GM21515 (cell line): ENCODE measurements at regions not wholly inside any gene's neighbourhood (a gene's known extent, or its start where the extent isn't known, plus 50 kb on each side); places are given as distances from the start of the nearest gene placed in this dataset.

Experiments
- ATAC-seq: cut with Tn5 transposase; IDR thresholded peaks from one replicate; pipeline ENCODE4 v1.9.1; 2021; ENCODE audit not compliant: unreplicated experiment

DNA sequence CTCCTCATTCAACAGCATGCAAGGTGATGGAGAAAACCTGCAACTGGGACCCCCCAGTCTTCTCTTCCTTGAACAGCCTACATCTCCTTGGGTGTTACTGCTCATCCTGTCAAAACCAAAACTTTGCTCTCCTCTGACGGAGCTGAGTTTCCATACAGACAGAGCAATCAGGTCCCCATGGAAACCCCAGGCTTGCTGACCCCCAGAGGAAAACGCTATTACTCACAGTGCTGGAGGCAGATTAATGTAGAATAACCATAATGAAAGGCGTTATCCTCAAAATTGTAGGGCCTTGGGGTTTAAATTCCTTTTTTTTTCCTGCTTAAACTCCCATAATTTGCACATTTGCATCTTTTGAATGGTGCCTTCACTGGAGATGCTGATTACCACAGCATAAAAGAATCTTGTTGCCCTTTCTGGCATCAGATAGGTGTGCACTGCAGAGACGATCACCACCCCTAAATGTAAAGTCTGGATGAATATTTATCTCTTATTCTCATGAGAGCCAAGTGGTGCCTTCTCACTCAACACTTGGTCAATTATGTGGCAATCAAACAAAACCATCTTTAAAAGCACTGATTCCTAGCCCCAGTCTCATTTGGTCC lies 126.3 kb downstream of the MSX2 start:
- no peak for ATAC-seq

DNA sequence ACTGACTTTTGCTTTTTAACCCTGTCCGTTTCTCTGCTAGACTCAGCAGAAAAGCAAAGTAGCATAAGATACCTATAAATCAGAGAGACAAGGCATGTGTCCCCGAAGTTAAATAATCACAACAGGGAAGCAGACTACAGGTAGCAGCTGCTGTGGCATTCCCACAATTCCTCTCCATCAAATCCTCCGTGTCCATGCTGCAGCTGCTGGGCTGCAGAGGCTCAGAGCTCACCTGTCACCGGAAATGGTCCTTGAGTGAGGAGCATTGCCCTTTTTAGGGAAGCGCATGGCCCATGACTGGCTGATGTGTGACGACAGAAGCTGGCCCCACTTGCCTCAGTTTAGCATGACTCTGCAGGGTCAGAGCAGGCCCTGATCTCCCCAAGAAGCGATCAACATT lies 125.0 kb downstream of the MSX2 start:
- ATAC-seq, result no peak

DNA sequence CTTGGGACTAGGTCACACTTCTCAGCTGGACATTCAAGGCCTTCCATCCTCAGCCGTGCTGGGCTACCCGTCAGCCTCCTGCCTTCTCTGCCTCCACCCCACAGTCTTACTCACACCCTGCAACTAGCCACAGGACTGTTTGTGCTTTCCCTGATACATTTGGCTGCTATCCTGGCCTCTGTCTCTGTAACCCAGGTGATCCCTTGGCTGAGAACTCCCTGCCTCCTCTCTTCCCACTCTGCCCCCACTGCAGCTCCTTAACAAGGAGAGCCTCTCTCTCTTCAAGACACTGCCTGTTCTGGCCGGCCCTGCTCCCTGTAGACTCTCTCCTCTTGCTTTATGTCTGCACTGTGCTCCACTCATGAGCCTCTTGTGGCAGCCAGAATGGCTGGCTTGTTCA lies 120.6 kb downstream of the MSX2 start:
- ATAC-seq, result no peak

DNA sequence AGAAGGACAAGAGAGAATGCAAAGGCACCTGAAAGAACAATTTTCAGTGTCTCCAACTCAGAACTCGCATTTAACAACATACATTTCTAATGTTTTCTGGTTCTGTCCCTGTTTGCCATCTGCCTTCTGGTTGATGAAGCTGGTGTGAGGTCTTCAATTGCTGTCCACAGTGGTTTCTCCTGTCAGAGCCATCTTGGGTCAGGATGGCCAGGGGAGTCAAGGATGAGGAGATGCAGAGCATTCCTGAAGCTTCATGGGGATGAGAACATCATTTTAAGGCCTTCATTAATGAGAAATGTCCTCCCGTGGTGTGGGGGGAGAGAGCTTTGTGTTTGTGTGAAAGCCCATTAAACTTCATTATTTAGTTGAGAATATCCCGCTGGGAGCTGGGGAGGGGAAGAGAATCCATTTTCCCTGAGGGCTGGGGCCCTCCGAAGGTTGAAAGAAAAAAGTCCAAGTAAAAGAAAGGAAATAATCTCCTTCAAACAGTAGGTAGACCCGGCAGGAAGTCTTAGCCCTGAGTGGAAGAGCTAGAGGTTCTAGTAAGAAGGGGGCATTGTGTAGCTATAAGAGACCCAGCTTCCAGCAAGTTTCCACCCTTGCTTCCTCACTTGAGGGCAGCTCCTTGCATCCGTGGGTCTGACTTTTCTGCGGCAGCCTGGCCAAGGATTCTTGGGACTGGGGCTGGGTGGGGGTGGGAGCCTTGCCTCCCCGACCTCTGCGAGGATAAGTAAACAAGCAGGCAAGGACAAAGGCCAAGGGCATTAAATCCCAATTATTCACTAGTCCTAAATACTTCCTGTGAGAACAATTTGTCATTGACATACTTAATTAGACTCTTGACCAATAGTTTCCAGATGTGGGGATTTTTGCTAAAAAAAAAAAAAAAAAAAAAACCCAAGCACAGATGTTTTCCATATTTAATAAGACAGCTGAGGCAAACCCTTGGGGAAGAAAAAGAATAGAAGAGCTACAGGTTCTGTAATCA lies 119.2 kb downstream of the MSX2 start:
- no peak for ATAC-seq

DNA sequence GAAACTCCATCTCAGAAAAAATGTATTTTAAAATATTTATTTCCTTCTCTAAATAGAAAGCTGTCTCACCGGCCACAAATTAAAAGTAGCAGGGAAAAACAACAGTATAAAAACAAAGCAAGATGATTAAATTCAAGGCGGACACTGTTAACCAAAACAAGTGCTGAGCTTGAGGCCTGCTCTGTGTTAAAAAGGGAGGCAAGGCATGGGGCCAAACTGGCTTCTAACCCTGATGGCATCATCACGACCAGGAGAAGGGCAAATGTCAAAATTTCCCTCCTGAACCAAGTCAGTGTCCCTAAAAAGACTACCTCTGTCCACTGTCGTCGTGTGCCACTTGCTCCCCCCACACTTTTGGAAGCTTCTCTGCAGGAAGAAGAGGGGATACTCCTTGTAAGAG lies 116.1 kb downstream of the MSX2 start:
- ATAC-seq, result no peak

DNA sequence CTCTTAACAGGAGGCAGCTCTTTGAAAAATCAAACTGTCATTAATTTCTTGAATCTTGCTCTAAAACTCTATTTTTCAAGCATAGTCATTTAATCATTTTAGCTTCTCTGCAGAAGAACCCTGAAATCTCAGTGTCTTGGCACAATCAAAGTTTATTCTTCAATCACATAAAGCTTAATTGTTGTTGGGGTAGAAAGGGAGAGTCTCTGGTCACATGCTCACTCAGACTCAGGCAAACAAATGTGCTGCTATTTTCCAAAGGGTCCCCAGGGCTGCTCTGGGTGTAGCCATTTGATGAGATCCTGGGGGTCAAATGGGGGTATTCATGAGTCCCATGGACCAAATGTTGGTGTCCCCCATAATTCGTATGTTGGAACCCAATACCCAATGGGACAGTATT lies 114.8 kb downstream of the MSX2 start:
- ATAC-seq, result no peak

DNA sequence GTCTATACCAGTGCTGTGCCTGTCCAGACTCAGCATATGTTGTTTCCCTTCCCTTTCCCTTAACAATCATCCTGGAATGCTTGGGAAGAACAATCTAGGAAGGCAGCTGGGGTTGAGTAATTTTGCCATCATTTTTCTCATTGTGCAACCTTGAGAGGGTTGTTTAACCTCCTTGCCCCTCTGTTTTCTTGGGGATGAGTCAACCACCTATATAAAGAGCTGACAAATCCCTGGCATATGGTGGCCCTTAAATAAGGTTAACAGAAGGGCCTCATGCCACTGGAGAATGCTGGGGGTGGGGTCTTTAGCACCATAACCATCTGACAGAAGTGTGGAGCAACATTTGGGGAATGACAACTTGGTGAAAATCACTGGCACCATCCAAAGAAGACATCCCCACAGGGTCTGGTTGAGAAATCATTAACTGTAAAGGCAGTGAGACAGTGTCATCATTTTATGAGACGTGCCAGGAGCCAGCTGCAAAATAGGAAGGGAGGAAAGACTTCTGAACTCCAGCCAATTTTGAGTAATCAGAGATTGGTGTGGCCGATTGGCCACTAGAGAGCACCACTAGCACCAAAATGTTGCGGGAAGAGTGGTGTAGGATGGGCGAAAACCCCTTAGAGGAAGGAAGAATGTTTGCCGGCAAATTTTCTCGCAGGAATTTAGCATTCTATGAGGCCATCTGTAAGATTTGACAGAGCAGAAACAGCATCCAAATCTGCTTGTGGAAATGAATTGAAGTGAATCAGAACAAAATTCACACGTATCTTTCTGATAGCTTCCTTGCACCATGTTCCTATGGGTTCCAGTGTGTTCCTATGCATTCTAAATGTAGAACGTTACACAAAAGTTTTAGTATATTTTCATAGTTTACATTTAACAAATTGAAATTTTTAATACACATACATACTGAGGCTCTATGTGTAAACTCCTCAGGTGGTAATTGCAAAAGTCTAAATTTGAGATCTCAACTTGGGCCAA lies 113.8 kb downstream of the MSX2 start:
- ATAC-seq, result no peak

DNA sequence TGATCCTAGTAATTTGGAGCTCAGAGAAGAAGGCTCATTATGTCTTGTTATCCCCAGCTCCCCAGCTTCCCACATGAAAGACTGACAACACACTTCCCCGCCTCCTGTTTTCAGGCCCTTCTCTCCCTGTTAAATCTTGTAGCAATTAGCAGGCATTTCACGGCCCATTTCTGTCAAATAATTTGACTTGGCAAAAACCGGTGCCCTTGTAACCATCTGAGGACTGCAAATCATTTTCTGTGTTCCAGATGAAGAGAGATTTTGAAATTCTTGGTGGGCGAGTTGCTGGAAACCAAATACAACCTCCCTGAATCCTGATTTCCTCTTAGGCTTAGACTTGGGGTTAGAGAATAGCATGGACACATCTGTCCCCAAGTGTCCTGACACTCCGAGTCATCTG lies 109.7 kb downstream of the MSX2 start:
- ATAC-seq, result no peak

DNA sequence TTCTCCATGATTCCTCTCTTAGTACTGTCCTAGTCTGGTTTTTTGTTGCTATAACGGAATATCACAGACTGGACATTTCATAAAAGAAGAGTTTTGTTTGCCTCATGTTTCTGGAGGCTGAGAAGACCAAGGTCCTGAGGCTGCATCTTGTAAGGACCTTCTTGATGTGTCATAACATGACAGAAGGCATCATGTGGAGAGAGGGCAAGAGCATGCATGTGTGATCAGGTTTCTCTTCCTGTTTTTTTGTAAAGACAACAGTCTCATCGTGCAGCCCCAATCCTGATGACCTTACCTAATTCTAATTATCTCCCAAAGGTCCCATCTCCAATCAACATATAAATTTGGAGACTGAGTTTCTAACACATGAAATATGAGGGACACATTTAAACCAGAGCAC lies 108.4 kb downstream of the MSX2 start:
- no peak for ATAC-seq

DNA sequence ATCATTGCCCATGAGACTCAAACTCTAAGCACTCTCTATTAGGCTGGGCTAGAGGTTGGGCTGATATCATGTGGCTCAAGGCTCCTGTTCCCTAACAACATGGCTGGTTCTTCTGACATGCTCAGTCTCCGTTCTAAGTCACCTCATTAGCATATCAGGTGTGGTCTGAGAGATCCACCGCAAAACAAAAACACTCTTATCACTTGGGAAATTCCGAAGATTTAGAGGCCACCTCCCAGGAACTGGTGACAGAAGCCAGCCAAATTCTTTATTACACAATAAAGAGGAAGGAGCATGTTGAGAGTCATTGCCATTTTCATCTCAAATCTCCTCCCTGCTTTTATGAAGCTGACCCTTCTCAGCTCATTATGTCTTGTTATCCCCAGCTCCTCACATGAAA lies 107.6 kb downstream of the MSX2 start:
- no peak for ATAC-seq

DNA sequence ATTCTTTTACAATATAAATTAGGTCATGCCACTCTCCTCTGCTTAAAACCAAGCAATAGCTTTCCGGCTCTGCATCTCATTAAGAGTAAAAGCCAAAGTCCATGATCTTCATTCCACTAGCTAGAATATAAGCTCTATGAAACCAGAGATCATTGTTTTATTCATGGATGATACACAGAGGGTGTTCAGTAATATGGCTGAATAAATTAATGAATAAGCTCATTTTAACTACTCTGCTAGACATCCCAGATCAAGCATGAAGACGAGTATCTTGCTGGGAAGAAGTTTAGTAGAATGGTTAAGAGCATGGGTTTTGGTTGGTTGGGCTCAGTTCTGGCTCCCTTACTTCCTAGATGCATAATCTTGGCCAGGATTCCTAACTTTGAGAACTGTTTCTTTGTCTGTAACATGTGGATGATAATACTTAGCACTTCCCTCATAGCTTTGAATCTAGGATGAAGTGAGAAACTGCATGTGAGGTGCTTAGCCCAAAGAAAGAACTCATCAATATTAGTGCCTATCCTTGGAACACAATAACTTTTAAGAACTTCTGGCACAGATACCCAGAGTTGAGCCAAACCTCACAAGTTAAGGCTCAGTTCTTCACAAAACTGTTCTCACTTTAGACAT lies 106.8 kb downstream of the MSX2 start:
- no peak for ATAC-seq

DNA sequence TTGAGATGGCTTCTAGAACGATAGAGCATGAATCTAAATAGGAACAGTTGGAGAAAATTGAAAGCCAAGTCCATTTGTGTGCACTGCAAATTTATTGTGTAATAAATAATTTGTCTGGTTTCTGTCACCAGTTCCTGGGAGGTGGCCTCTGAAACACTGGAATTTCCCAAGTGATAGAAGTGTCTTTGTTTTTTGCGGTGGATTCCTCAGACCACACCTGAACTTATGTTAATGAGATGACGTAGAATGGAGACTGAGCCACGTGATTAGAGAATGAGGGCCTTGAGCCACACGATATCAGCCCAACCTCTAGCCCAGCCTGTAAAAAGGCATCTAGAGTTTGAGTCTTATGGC lies 105.1 kb downstream of the MSX2 start:
- no peak for ATAC-seq

DNA sequence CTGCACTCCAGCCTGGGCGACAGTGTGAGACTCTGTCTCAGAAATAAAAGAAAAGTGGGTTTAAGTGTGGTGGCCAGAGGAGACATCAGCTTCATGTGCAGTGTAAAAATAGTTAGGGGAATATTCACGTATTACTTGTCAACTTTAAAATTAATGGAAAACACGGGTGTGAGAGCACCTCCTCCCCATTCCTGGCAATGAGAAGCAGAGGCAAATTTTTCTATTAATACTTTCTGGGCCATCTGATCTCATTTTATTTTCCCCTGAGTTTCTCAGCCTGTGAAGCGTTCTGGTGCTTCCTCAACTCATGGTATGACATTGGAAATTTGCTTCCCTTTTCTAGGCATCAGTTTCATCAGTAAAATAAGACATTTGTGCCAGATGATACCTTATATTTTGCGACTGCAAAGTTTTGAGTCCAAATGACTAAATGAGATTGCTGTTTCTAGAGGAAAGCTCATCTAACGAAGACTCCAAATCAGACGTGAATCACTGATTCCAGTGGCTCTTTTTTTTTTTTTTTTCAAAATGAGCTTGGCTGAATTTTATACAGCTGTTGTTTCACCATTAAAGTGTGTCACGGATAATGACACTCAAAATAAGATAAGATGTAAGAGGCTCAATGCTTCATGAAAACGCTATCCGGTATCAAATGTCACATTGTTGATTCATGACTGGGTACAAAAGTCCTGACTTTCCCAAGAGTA lies 104.6 kb downstream of the MSX2 start:
- ATAC-seq, result no peak

DNA sequence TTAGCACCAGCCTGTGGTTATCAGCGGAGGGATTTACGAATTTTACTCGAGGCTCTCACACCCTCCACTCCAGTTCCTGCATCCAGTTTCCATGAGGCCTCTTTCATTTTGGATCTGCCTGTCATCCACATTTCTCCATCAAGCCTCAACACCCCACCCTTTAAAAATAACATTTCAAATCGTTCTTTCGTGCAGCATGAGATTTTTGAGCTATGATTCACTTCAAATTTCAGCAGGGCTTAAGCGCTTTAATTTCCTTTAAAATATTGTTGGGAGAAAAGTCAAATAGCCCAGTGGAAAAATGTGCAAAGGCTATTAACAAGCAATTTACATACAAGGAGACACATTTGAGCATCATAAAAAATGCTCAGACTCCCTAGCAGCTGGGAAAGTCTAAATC lies 103.2 kb downstream of the MSX2 start:
- no peak for ATAC-seq

DNA sequence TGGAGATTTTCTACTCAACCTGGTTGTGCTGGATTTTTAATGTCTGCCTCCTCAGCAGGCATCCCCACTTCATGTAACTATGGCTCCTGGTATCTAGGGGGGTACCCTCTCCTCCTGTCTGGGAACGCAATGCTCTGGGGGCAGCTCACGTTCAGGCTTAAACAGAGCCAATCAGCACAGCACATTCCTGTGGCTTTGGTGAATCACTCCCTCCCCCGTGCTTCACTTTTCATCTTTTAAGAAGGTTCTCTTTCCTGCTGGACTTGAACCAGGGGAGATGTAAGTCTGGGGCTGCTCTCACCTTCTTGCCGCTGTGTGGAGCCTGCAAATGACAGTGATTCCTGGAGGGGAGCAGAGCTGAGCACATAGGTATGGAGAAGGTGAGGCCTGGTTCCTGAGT lies 101.2 kb downstream of the MSX2 start:
- no peak for ATAC-seq

DNA sequence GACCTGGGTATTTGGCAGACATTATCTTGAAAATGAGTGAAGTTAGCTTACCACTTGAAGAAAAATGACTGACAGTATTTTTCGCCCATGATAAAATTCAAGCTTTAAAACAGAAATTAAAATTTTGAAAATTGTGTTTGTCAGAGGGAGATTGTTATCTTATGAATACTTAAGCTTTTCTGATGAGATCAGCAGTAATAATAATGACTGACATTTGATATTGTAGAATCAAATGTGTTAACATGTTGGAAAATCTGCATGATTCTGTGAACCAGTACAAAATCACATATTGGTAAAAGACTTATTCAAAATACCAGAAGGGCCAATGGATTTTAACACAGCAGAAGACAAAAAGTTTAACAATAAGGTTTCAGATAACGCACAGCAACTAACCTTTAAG lies 94.0 kb downstream of the MSX2 start:
- no peak for ATAC-seq

DNA sequence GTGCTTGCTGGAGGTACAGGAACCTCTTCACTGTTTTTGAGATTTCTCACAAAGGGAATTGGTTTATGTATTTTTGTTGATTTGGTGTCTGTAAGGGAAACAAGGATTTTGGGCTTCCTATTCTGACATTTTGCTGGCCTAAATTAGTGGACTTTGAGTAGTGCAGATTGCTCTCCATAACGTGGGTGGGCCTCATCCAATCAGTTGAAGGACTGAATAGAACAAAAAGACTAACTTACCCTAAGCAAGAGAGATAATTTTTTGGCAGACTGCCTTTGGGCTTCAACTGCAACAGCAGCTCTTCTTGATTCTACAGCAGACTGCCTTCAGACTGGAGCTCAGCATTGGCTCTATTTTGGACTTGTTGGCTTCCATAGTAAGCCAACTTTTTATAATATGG lies 93.2 kb downstream of the MSX2 start:
- no peak for ATAC-seq

DNA sequence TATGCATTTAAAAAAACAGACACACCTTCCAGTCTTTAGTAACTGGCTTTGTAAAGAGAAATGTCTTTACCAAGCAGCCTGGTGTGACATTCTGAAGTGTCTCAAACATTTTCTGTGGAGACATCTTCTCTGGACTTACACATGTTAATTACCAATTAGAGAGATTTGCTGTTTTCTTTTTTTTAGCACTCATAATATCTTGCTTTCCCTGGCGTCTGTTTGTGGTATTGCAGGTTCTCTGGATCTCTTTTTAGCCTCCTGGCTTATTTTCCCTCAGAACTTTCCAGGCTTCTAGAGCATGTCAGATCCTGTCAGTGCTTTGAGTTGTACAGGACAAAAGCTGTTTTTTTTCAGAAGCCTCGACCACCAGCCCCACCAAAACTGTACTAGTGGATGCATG lies 92.5 kb downstream of the MSX2 start:
- no peak for ATAC-seq

DNA sequence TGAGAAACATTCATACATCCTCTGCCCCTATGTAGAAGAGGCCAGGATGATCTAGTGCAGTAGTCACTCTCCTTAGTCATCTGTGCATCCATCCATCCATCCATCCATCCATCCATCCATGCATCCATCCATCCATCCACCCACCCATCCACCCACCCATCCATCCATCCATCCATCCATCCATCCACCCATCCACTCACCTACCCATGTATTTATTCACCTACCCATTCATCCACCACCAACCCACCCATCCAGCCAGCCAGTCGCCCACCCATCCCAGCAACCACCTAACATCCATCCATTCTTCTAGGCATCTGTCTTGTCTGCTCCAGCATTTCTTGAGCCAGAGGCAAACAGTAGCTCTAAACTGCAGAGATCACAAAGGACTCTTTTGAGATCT lies 87.1 kb downstream of the MSX2 start:
- ATAC-seq, result no peak

DNA sequence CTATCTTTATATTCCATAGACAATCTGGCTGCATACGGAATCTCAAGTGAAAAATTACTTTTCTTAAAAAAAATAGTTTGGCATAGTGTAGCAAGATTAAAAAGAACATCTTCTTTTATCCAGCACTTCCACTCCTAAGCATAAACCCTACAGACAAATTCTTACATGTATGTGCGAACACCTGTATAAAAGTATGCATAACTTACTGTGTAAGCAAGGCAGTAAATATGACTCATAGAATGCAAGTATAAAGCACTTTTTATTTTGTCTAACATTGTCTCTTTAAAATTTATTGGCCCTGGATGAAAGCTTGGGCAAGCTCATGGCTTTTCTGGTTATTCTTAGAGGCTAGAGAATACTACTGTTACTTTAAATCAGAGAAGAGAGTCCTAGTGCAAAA lies 86.4 kb downstream of the MSX2 start:
- no peak for ATAC-seq
